Breast epithelium (tissue), 4 donors: ENCODE measurements at regions not wholly inside any gene's neighbourhood (a gene's known extent, or its start where the extent isn't known, plus 50 kb on each side); places are given as distances from the start of the nearest gene placed in this dataset.

Experiments used
- DNase-seq, 2 donors: peaks; one replicate each; pipeline ENCODE4 v3.0.0-alpha.2; 2019; ENCODE audit warnings: low spot score in 2 of 2
- H3K27ac ChIP-seq, 2 donors: fragments of 200-600 bp; sonication (generic) in 1 of 2; one replicate each; pipeline ENCODE4 v1.5.1; 2016 to 2019; ENCODE audit warnings: mild to moderate bottlenecking in 1 of 2
- H3K27me3 ChIP-seq, 2 donors: fragments of 200-600 bp; sonication (generic) in 1 of 2; one replicate each; pipeline versions ENCODE4 v1.5.1 to v1.6.0; 2017 to 2019; ENCODE audit warnings: control low read depth in 1 of 2, mild to moderate bottlenecking in 1 of 2
- H3K36me3 ChIP-seq: fragments of 200-600 bp; one replicate; pipeline ENCODE4 v1.5.1; 2019
- H3K4me1 ChIP-seq, 2 donors: fragments of 200-600 bp; sonication (generic); one replicate each; pipeline ENCODE4 v1.5.1; 2016 to 2019; ENCODE audit warnings: control low read depth in 1 of 2
- H3K4me3 ChIP-seq, 3 donors: fragments of 200-600 bp; sonication (generic); 1 replicate in 2 of 3; 2 replicates in 1 of 3; pipeline ENCODE4 v1.5.1; 2016 to 2019; ENCODE audit warnings: mild to moderate bottlenecking in 3 of 3, moderate library complexity in 2 of 3
- H3K9me3 ChIP-seq, 2 donors: fragments of 200-600 bp; sonication (generic) in 1 of 2; one replicate each; pipeline ENCODE4 v1.5.1; 2016 to 2019; ENCODE audit warnings: control low read depth in 1 of 2
- POLR2A ChIP-seq: fragments of 450-650 bp; IDR thresholded peaks from one replicate; pipeline ENCODE4 v1.6.1; 2016; ENCODE audit warnings: antibody characterized with exemption, mild to moderate bottlenecking, moderate library complexity
- POLR2AphosphoS5 ChIP-seq, 3 donors: sonication (generic); formaldehyde crosslinking; IDR thresholded peaks; one replicate each; pipeline ENCODE4 v1.6.1; 2017; ENCODE audit warnings: antibody characterized with exemption in 3 of 3
- intact Hi-C: fragments of 100-400 bp; cut with DNase I; formaldehyde crosslinking; loops from one replicate; pipeline ENCODE4 v1.15.1; 2023; ENCODE audit warnings: low total_unique reads
- TF ChIP-seq, protein P1 (sequence below), 3 donors: fragments of 450-650 bp; IDR thresholded peaks; one replicate each; pipeline ENCODE4 v1.5.1; 2016 to 2017; ENCODE audit warnings: antibody characterized with exemption in 3 of 3, mild to moderate bottlenecking in 3 of 3, moderate library complexity in 3 of 3

DNA sequence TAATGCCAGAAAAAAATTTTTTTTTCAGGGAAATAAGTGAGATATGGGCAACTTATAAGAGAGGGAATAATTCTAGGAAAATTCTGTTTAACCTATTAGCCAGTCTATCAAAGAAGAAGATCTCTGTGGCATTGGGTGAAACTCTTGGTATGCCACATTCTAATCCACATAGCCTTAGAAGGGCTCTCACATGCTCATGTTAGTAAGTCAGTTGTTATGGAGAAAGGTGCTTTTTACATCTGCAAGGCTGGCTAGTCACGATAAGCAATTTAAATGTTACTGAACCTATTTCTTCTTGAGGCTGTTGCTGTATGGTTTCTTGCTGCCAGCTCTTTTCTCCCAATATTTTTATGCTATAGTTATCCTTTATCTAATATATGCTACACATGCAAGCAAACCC lies 89.9 kb upstream of the MAGI1 start:
- DNase-seq = no peak
- no peak for TF ChIP-seq POLR2A
- TF ChIP-seq, protein P1, sequence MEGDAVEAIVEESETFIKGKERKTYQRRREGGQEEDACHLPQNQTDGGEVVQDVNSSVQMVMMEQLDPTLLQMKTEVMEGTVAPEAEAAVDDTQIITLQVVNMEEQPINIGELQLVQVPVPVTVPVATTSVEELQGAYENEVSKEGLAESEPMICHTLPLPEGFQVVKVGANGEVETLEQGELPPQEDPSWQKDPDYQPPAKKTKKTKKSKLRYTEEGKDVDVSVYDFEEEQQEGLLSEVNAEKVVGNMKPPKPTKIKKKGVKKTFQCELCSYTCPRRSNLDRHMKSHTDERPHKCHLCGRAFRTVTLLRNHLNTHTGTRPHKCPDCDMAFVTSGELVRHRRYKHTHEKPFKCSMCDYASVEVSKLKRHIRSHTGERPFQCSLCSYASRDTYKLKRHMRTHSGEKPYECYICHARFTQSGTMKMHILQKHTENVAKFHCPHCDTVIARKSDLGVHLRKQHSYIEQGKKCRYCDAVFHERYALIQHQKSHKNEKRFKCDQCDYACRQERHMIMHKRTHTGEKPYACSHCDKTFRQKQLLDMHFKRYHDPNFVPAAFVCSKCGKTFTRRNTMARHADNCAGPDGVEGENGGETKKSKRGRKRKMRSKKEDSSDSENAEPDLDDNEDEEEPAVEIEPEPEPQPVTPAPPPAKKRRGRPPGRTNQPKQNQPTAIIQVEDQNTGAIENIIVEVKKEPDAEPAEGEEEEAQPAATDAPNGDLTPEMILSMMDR (IDR thresholded peaks at IDR 0.05) = no peak
- TF ChIP-seq POLR2AphosphoS5 (IDR thresholded peaks at IDR 0.05) = no peak
- intact Hi-C loops = no loop called here
- Histone ChIP-seq H3K4me1 (no peaks in the 10 kb centered on the region), H3K9me3 (no peaks in the 10 kb centered on the region), H3K27ac (no peak overlapping the region), H3K36me3 (no peaks in the 10 kb centered on the region), H3K27me3 (no peaks in the 10 kb centered on the region), H3K4me3 (no peak overlapping the region)

DNA sequence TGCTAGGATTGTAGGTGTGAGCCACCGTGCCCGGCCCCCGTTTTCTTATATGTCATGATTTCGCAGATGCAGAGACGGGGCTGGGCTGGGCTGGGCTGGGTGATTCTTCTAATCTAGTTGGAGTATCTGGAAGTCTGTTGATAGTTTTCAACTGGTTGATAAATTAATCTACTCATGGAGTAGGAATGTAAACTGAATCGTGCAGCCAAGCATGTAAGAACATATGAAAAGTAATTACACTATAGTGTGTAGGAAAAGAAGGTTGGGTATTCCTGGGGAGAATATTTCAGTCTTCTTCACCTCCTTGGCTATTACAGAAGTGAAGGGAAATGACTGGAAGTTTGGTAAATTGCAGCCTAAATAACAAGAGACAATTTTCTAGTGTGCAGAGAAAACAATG lies 82.6 kb upstream of the MAGI1 start:
- no peak for DNase-seq
- Histone ChIP-seq H3K27ac (no peak overlapping the region), H3K27me3 (no peaks in the 10 kb centered on the region), H3K4me3 (no peak overlapping the region), H3K9me3 (no peaks in the 10 kb centered on the region), H3K4me1 (no peaks in the 10 kb centered on the region), H3K36me3 (no peaks in the 10 kb centered on the region)
- TF ChIP-seq, protein P1 (IDR thresholded peaks at IDR 0.05) = no peak
- no peak for TF ChIP-seq POLR2A
- TF ChIP-seq POLR2AphosphoS5 (IDR thresholded peaks at IDR 0.05) = no peak
- intact Hi-C loops = no loop called here

DNA sequence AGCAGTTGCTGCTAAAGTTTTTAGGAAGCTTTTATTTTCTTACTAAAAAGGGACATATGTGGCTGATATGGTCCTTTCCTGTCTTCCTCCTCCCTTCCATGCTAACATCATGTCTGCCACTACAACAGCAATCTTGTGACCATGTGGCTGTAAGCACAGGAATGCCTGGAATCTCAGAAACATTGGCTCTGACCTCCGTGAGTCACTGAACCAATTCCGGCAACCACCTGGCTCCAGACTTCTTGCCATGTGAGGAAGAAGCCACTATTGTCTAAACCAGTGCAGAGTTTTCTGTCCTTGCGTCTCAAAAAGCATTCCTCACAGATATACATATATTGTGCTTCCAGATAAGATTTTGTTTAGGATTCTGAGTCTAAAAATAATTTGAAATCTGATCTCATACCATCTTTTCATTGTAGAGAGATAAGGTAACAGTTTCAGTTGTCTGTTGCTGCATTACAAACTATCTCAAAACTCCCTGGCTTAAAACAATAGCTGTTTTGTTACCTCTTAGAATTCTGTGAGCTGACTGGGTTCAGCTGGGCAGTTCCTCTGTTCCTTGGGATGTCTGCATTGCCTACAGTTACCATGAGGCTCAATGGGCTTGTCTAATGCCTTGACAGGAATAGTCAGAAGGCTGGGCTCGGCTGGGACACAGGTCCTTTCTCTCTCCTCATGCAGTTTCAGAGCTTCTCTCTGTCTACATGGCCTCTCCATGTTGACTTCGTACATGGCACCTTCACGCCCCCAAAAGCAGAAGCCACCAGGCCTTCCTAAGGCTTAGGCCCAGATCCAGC lies 77.3 kb upstream of the MAGI1 start:
- intact Hi-C loops = no loop called here
- H3K36me3 ChIP-seq = no peaks in the 10 kb centered on the region
- peak; percentile 55 to 88 for DNase-seq
- TF ChIP-seq, protein P1 (IDR thresholded peaks at IDR 0.05) = no peak
- TF ChIP-seq POLR2A (no peak), POLR2AphosphoS5 (IDR thresholded peaks at IDR 0.05) (peak; percentile 70 to 84 (median 72))
- no peaks in the 10 kb centered on the region for H3K27me3 ChIP-seq
- no peaks in the 10 kb centered on the region for H3K9me3 ChIP-seq
- peak overlapping the region; percentile 90 for H3K27ac ChIP-seq
- no peak overlapping the region for H3K4me3 ChIP-seq
- H3K4me1 ChIP-seq = no peaks in the 10 kb centered on the region

DNA sequence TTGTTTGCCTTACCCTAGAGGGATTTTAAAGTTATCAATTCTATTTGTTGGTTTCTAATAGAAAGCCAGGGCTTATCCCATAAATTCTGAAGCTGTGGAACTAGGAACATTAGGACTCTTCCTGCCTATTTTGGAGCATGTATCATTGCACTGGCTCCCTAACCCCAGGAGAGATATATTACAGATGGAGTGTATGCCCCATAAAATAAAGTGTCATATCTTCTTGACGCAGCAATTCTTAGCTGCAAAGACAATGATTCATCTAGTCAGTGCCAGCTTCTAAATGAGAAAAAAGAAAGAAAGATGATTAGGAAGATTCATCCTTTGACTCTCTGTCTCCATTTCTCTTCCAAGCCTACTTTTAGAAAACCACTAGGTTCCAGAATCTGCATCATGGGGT lies 74.8 kb upstream of the MAGI1 start:
- no peak overlapping the region for H3K27ac ChIP-seq
- intact Hi-C loops = no loop called here
- H3K4me3 ChIP-seq = no peak overlapping the region
- TF ChIP-seq, protein P1 (IDR thresholded peaks at IDR 0.05) = no peak
- TF ChIP-seq POLR2A (no peak), POLR2AphosphoS5 (IDR thresholded peaks at IDR 0.05) (no peak)
- no peaks in the 10 kb centered on the region for H3K36me3 ChIP-seq
- no peaks in the 10 kb centered on the region for H3K27me3 ChIP-seq
- no peak for DNase-seq
- no peaks in the 10 kb centered on the region for H3K4me1 ChIP-seq
- no peaks in the 10 kb centered on the region for H3K9me3 ChIP-seq

DNA sequence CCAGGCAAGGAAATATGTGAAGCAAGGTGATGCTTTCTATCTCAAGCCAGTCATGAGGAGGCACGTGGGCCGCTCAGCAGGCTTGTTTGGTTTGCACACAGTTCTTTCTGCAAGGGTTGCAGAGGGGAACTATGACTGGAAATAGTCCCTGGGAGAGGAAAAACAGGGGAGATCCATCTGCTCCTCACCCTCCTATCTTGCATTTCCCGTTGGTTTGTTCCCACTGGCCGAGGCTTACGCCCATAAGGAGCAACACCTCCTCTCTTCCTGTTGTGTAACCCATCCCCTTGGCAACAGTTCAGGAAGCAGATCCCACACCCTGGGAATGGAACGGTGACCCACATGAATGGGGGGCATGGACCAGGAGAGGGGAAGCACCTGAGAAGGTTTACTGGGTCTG lies 72.1 kb upstream of the MAGI1 start:
- no peak for DNase-seq
- Histone ChIP-seq H3K27ac (no peak overlapping the region), H3K4me1 (no peaks in the 10 kb centered on the region), H3K27me3 (no peaks in the 10 kb centered on the region), H3K36me3 (no peaks in the 10 kb centered on the region), H3K9me3 (no peaks in the 10 kb centered on the region), H3K4me3 (no peak overlapping the region)
- TF ChIP-seq POLR2A (no peak), POLR2AphosphoS5 (IDR thresholded peaks at IDR 0.05) (no peak)
- TF ChIP-seq, protein P1 (IDR thresholded peaks at IDR 0.05) = no peak
- intact Hi-C loops = no loop called here
